ENCODE measurements at regions not wholly inside any gene's neighbourhood (a gene's known extent, or its start where the extent isn't known, plus 50 kb on each side); places are given as distances from the start of the nearest gene placed in this dataset.

GRCh38 chr2:150274108-150274507 is 213.4 kb downstream of the RND3 start:
- no peak for ATAC-seq (ENCODE audit: low FRiP score)
- no peak for TF ChIP-seq CTCF (IDR thresholded peaks at IDR 0.05)

GRCh38 chr2:150271952-150272802 is 215.3 kb downstream of the RND3 start:
- TF ChIP-seq CTCF (IDR thresholded peaks at IDR 0.05): no peak
- DNase-seq (ENCODE audit: low spot score) (no peak), ATAC-seq (ENCODE audit: low FRiP score) (peak; percentile 76)

More at GRCh38 chr2:150274108-150274507, 213.4 kb downstream of the RND3 start:
- DNase-seq (ENCODE audit: low spot score): no peak

GRCh38 chr2:150267651-150268415 is 219.6 kb downstream of the RND3 start:
- ATAC-seq (ENCODE audit: low FRiP score) (no peak), DNase-seq (ENCODE audit: low spot score) (no peak)
- no peak for TF ChIP-seq CTCF (IDR thresholded peaks at IDR 0.05)

GRCh38 chr2:150266931-150267330 is 220.5 kb downstream of the RND3 start:
- TF ChIP-seq CTCF (IDR thresholded peaks at IDR 0.05): no peak
- ATAC-seq (ENCODE audit: low FRiP score) (no peak), DNase-seq (ENCODE audit: low spot score) (no peak)

- no peak for TF ChIP-seq CTCF (IDR thresholded peaks at IDR 0.05)
- no peak for DNase-seq (ENCODE audit: low spot score)
Measured at GRCh38 chr2:150264442-150264841, 223.0 kb downstream of the RND3 start.

GRCh38 chr2:150261691-150262090 is 225.8 kb downstream of the RND3 start:
- ATAC-seq (ENCODE audit: low FRiP score) (no peak), DNase-seq (ENCODE audit: low spot score) (no peak)
- no peak for TF ChIP-seq CTCF (IDR thresholded peaks at IDR 0.05)

More at GRCh38 chr2:150264442-150264841, 223.0 kb downstream of the RND3 start:
- no peak for ATAC-seq (ENCODE audit: low FRiP score)

All from omental fat pad (tissue), 3 donors.